HL-60 (cell line): ENCODE measurements at regions not wholly inside any gene's neighbourhood (a gene's known extent, or its start where the extent isn't known, plus 50 kb on each side); places are given as distances from the start of the nearest gene placed in this dataset.

Experiments used
- DNase-seq, 2 experiments: peaks; one replicate each; pipeline ENCODE4 v3.0.0-alpha.2; 2010 to 2020; ENCODE audit warnings: low read depth in 1 of 2, low spot score in 1 of 2
- H3K27ac ChIP-seq: fragments of 250-450 bp; sonication (Bioruptor Pico); replicated peaks from 2 replicates; pipeline ENCODE4 v1.5.1; 2020; ENCODE audit warnings: mild to moderate bottlenecking, moderate library complexity
- H3K27me3 ChIP-seq: fragments of 250-450 bp; sonication (Bioruptor Pico); 2 replicates; pipeline ENCODE4 v1.5.1; 2021; ENCODE audit warnings: mild to moderate bottlenecking, moderate library complexity; ENCODE audit not compliant: insufficient read depth, poor library complexity, severe bottlenecking
- H3K4me3 ChIP-seq: replicated peaks from 2 replicates; pipeline ENCODE4 v1.5.1; 2011; ENCODE audit warnings: mild to moderate bottlenecking, control low read depth, low read length; ENCODE audit not compliant: insufficient read depth
- GABPA ChIP-seq: IDR thresholded peaks from 2 replicates; pipeline ENCODE4 v1.6.1; 2012; ENCODE audit warnings: low read depth
- POLR2AphosphoS5 ChIP-seq: IDR thresholded peaks from 2 replicates; pipeline ENCODE4 v1.6.1; 2012; ENCODE audit warnings: low read depth
- SPI1 ChIP-seq: IDR thresholded peaks from 2 replicates; pipeline ENCODE4 v1.6.1; 2012; ENCODE audit warnings: low read depth, mild to moderate bottlenecking, borderline replicate concordance
- TF ChIP-seq, protein P1 (sequence below): IDR thresholded peaks from one replicate; pipeline ENCODE4 v1.5.1; 2011; ENCODE audit warnings: low read length, control low read depth, inconsistent platforms; ENCODE audit not compliant: insufficient read depth
- TF ChIP-seq, protein P2 (sequence below): IDR thresholded peaks from 2 replicates; pipeline ENCODE4 v1.6.1; 2012; ENCODE audit warnings: low read depth; ENCODE audit not compliant: insufficient replicate concordance

DNA sequence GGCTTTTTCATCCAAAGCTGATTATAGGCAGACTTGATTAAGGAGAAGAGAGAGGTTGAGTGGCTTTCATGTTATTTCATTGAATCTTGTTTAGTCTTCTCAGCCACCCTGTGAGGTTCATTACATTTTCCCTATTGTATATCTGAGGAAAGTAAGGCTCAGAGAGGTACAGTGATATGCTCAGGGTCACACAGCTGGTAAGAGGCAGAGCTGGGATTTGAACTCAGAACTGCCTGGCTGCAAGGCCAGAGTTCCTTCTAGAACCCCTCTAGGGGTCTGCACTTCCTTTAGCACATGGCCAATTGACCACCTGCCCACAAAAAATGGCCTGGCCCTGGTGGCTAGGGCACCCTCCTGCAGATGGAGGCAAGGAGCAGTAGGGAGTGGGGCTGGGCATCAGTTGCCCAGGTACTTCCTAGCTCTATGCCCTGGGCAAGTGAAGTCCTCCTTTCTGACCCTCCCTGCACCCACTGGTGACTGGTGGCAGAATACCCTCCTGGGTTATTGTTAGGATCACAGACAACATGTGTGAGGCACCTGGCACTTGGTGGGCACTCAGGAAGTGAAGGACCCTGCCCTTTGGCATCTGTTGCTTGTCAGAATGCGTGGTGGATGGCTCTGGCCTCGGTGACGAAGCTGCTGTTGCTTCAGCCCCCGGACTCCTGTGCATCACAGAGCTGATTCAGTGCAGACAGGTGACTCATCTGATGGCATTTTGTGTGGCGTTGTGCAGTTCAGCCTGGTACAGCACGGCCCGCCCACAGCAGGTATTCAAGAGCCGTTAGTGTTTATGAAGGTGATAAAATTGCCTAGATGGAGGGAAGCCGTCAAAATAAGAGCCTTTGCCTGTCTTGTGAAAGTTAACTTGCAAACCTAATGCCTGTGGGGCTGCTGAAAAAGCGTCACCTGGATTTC is 115.8 kb downstream of the SLC25A47 start:
- TF ChIP-seq, protein P1, sequence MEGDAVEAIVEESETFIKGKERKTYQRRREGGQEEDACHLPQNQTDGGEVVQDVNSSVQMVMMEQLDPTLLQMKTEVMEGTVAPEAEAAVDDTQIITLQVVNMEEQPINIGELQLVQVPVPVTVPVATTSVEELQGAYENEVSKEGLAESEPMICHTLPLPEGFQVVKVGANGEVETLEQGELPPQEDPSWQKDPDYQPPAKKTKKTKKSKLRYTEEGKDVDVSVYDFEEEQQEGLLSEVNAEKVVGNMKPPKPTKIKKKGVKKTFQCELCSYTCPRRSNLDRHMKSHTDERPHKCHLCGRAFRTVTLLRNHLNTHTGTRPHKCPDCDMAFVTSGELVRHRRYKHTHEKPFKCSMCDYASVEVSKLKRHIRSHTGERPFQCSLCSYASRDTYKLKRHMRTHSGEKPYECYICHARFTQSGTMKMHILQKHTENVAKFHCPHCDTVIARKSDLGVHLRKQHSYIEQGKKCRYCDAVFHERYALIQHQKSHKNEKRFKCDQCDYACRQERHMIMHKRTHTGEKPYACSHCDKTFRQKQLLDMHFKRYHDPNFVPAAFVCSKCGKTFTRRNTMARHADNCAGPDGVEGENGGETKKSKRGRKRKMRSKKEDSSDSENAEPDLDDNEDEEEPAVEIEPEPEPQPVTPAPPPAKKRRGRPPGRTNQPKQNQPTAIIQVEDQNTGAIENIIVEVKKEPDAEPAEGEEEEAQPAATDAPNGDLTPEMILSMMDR, result no peak
- no peak for TF ChIP-seq SPI1
- no peak for TF ChIP-seq GABPA
- H3K27me3 ChIP-seq, result no peaks in the 10 kb centered on the region
- DNase-seq, result no peak
- H3K4me3 ChIP-seq, result no peak overlapping the region
- no peak overlapping the region for H3K27ac ChIP-seq

DNA sequence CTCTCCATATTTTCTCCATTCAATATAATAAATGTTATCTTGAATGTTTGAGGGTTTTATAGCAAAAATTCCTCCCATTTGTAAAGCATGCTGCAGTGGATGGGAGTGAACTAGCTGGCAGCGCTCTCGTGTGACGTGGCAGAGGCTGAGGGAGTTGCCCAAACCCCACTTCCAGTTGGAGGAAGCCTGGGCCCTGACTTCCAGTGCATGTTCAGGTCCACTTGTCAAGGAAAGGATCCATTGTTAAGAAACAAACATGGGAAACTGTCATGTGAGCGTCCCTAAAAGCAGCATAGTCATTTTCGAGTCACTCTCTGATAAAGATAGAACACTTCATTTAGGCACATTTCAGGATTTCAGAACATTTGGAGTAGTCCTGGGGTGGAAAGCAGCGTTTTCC is 116.6 kb downstream of the SLC25A47 start:
- no peak for TF ChIP-seq POLR2AphosphoS5
- no peak for TF ChIP-seq GABPA
- TF ChIP-seq, protein P2, sequence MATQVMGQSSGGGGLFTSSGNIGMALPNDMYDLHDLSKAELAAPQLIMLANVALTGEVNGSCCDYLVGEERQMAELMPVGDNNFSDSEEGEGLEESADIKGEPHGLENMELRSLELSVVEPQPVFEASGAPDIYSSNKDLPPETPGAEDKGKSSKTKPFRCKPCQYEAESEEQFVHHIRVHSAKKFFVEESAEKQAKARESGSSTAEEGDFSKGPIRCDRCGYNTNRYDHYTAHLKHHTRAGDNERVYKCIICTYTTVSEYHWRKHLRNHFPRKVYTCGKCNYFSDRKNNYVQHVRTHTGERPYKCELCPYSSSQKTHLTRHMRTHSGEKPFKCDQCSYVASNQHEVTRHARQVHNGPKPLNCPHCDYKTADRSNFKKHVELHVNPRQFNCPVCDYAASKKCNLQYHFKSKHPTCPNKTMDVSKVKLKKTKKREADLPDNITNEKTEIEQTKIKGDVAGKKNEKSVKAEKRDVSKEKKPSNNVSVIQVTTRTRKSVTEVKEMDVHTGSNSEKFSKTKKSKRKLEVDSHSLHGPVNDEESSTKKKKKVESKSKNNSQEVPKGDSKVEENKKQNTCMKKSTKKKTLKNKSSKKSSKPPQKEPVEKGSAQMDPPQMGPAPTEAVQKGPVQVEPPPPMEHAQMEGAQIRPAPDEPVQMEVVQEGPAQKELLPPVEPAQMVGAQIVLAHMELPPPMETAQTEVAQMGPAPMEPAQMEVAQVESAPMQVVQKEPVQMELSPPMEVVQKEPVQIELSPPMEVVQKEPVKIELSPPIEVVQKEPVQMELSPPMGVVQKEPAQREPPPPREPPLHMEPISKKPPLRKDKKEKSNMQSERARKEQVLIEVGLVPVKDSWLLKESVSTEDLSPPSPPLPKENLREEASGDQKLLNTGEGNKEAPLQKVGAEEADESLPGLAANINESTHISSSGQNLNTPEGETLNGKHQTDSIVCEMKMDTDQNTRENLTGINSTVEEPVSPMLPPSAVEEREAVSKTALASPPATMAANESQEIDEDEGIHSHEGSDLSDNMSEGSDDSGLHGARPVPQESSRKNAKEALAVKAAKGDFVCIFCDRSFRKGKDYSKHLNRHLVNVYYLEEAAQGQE, result no peak
- TF ChIP-seq, protein P1, result no peak
- no peak for TF ChIP-seq SPI1
- no peak overlapping the region for H3K4me3 ChIP-seq
- H3K27me3 ChIP-seq, result no peaks in the 10 kb centered on the region
- DNase-seq, result no peak
- H3K27ac ChIP-seq, result no peak overlapping the region

DNA sequence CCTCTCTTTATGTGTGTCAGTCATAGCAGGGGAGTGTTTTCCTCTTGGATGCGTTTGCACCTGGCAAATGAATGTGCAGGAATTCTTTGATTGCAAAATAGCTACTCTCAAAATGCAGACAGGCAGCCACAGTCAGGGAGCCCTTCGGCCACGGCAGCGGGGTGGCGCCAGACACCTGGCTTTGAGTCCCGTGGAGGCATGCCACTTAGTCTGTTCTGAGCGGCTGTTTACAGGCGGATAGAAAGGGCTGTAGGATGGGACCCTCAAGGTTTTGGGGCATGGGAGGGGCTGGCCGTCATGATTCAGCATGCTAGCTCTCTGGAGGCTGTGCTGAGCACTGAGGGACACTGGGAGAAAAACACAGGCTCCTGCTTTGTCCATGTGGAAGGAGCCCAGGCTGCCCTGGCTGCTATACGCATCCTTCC is 117.1 kb downstream of the SLC25A47 start:
- Histone ChIP-seq H3K27me3 (no peaks in the 10 kb centered on the region), H3K4me3 (no peak overlapping the region), H3K27ac (no peak overlapping the region)
- DNase-seq, result peak in 1 of 2 experiments; percentile 58
- TF ChIP-seq, protein P1, result peak; percentile 30
- TF ChIP-seq, protein P2, result no peak

DNA sequence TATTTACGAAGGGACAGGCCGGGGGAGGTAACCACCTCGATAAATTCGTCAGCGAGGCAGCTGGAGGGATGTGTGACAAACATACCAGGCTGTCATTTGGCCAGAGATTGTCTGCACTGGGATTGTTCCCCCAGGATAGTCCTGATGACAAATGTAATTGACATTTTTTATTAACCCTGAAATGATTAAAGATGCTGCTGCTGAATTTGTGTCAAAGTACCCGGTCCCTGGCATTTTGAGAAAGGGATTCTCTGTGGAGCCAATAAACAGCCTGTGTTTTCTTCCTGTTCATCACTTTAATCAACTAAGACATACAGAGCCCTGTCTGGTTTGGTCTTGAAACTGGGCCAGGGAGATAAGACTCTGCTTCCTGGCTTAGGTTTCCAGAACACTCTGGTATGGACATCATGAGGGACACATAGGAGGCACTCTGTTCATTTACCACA is 117.6 kb downstream of the SLC25A47 start:
- Histone ChIP-seq H3K27ac (no peak overlapping the region), H3K27me3 (no peaks in the 10 kb centered on the region), H3K4me3 (no peak overlapping the region)
- no peak for DNase-seq
- TF ChIP-seq, protein P2, result no peak
- TF ChIP-seq SPI1, result no peak
- TF ChIP-seq, protein P1, result no peak
- TF ChIP-seq POLR2AphosphoS5, result no peak
- no peak for TF ChIP-seq GABPA
